ENCODE measurements at regions not wholly inside any gene's neighbourhood (a gene's known extent, or its start where the extent isn't known, plus 50 kb on each side); places are given as distances from the start of the nearest gene placed in this dataset.

DNA sequence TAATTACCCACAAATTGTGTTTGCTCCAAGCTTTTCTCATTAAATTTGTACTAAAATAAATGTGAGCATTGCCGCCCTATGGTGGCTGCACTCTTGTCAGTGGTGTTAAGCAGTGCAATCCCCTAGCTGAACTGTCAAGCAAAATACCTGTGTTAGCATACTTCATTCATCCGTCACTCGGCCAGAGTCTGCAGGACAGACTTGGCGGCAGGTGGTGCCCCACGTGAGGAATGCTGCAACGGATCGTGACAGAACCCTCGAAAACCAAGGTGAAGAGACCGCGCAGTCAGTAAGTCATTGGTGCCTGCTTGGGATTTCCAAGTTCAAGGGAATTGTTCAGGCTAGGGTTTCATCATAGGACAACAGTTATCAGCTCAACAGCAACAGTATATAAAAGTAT is 1592.1 kb upstream of the TENM4 start:
- no peaks in the 10 kb centered on the region for H3K27me3 ChIP-seq (ENCODE audit: control insufficient read depth in 4 of 4, insufficient read depth in 4 of 4, low read length in 3 of 4)
- H3K27ac ChIP-seq (ENCODE audit: low read depth in 1 of 2, low read length in 2 of 2): no peak overlapping the region
- H3K9me3 ChIP-seq (ENCODE audit: control insufficient read depth in 4 of 4, low read length in 3 of 4): peaks cover 0 to 7% (median 1%) of the 10 kb centered on the region in 4 donors
- 81% methylated on average over 10 of the region's 10 CpGs for WGBS
- H3K4me3 ChIP-seq (ENCODE audit: low read depth in 1 of 3, low read length in 3 of 3): no peak overlapping the region
- TF ChIP-seq, protein P1, sequence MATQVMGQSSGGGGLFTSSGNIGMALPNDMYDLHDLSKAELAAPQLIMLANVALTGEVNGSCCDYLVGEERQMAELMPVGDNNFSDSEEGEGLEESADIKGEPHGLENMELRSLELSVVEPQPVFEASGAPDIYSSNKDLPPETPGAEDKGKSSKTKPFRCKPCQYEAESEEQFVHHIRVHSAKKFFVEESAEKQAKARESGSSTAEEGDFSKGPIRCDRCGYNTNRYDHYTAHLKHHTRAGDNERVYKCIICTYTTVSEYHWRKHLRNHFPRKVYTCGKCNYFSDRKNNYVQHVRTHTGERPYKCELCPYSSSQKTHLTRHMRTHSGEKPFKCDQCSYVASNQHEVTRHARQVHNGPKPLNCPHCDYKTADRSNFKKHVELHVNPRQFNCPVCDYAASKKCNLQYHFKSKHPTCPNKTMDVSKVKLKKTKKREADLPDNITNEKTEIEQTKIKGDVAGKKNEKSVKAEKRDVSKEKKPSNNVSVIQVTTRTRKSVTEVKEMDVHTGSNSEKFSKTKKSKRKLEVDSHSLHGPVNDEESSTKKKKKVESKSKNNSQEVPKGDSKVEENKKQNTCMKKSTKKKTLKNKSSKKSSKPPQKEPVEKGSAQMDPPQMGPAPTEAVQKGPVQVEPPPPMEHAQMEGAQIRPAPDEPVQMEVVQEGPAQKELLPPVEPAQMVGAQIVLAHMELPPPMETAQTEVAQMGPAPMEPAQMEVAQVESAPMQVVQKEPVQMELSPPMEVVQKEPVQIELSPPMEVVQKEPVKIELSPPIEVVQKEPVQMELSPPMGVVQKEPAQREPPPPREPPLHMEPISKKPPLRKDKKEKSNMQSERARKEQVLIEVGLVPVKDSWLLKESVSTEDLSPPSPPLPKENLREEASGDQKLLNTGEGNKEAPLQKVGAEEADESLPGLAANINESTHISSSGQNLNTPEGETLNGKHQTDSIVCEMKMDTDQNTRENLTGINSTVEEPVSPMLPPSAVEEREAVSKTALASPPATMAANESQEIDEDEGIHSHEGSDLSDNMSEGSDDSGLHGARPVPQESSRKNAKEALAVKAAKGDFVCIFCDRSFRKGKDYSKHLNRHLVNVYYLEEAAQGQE (IDR thresholded peaks at IDR 0.05): no peak
- TF ChIP-seq HNF4G (IDR thresholded peaks at IDR 0.05) (no peak), SP1 (IDR thresholded peaks at IDR 0.05) (no peak), FOXA1 (IDR thresholded peaks at IDR 0.05) (no peak), YY1 (IDR thresholded peaks at IDR 0.05) (no peak), EGR1 (IDR thresholded peaks at IDR 0.05; ENCODE audit: low read depth in 2 of 2) (no peak)
- no peak overlapping the region for H3K9ac ChIP-seq (ENCODE audit: low read depth in 1 of 2, low read length in 2 of 2)
- H3K4me1 ChIP-seq (ENCODE audit: control insufficient read depth in 4 of 4, insufficient read depth in 4 of 4, low read length in 3 of 4): no peaks in the 10 kb centered on the region
- no peaks in the 10 kb centered on the region for H3K36me3 ChIP-seq (ENCODE audit: control insufficient read depth in 4 of 4, insufficient read depth in 3 of 4, low read depth in 1 of 4, low read length in 3 of 4)
- no peak for DNase-seq (ENCODE audit: low spot score)

DNA sequence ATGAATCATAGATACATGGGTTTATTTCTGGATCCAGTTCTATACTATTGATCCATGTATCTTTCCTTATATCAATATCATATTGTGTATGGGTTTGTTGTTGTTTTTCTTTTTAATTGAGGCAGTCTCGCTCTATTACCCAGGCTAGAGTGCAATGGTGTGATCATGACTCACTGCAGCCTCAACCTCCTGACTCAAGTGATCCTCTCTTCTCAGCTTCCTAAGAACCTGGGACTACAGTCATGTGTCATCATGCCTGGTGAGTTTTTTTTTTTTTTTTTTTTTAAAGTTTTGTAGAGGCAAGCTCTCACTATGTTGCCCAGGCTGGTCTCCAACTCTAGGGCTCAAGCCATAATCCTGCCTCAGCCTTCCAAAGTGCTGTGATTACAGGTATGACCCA is 1589.4 kb upstream of the TENM4 start:
- 81% methylated on average over 1 of the region's 1 CpG for WGBS
- no peaks in the 10 kb centered on the region for H3K27me3 ChIP-seq (ENCODE audit: control insufficient read depth in 4 of 4, insufficient read depth in 4 of 4, low read length in 3 of 4)
- no peak overlapping the region for H3K4me3 ChIP-seq (ENCODE audit: low read depth in 1 of 3, low read length in 3 of 3)
- H3K9me3 ChIP-seq (ENCODE audit: control insufficient read depth in 4 of 4, low read length in 3 of 4): no peaks in the 10 kb centered on the region
- no peak for TF ChIP-seq RAD21 (IDR thresholded peaks at IDR 0.05)
- no peak for TF ChIP-seq GABPA (IDR thresholded peaks at IDR 0.05 in 1 of 2, conservative IDR thresholded peaks at IDR 0.05 in 1 of 2)
- no peak for TF ChIP-seq NR2F2 (IDR thresholded peaks at IDR 0.05)
- no peak overlapping the region for H3K27ac ChIP-seq (ENCODE audit: low read depth in 1 of 2, low read length in 2 of 2)
- H3K36me3 ChIP-seq (ENCODE audit: control insufficient read depth in 4 of 4, insufficient read depth in 3 of 4, low read depth in 1 of 4, low read length in 3 of 4): no peaks in the 10 kb centered on the region
- DNase-seq (ENCODE audit: low spot score): no peak
- no peak overlapping the region for H3K9ac ChIP-seq (ENCODE audit: low read depth in 1 of 2, low read length in 2 of 2)
- H3K4me1 ChIP-seq (ENCODE audit: control insufficient read depth in 4 of 4, insufficient read depth in 4 of 4, low read length in 3 of 4): no peaks in the 10 kb centered on the region

- Histone ChIP-seq H3K27me3 (ENCODE audit: control insufficient read depth in 4 of 4, insufficient read depth in 4 of 4, low read length in 3 of 4) (no peaks in the 10 kb centered on the region), H3K9ac (ENCODE audit: low read depth in 1 of 2, low read length in 2 of 2) (no peak overlapping the region), H3K9me3 (ENCODE audit: control insufficient read depth in 4 of 4, low read length in 3 of 4) (no peaks in the 10 kb centered on the region), H3K4me3 (ENCODE audit: low read depth in 1 of 3, low read length in 3 of 3) (no peak overlapping the region), H3K4me1 (ENCODE audit: control insufficient read depth in 4 of 4, insufficient read depth in 4 of 4, low read length in 3 of 4) (no peaks in the 10 kb centered on the region), H3K27ac (ENCODE audit: low read depth in 1 of 2, low read length in 2 of 2) (no peak overlapping the region), H3K36me3 (ENCODE audit: control insufficient read depth in 4 of 4, insufficient read depth in 3 of 4, low read depth in 1 of 4, low read length in 3 of 4) (no peaks in the 10 kb centered on the region)
- DNase-seq (ENCODE audit: low spot score): no peak
- 88% methylated on average over 1 of the region's 1 CpG for WGBS
- TF ChIP-seq, protein P2, sequence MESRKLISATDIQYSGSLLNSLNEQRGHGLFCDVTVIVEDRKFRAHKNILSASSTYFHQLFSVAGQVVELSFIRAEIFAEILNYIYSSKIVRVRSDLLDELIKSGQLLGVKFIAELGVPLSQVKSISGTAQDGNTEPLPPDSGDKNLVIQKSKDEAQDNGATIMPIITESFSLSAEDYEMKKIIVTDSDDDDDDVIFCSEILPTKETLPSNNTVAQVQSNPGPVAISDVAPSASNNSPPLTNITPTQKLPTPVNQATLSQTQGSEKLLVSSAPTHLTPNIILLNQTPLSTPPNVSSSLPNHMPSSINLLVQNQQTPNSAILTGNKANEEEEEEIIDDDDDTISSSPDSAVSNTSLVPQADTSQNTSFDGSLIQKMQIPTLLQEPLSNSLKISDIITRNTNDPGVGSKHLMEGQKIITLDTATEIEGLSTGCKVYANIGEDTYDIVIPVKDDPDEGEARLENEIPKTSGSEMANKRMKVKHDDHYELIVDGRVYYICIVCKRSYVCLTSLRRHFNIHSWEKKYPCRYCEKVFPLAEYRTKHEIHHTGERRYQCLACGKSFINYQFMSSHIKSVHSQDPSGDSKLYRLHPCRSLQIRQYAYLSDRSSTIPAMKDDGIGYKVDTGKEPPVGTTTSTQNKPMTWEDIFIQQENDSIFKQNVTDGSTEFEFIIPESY (IDR thresholded peaks at IDR 0.05): no peak
- TF ChIP-seq TAF1 (conservative IDR thresholded peaks at IDR 0.05) (no peak), RXRA (IDR thresholded peaks at IDR 0.05) (no peak), YY1 (IDR thresholded peaks at IDR 0.05) (no peak), GABPA (IDR thresholded peaks at IDR 0.05 in 1 of 2, conservative IDR thresholded peaks at IDR 0.05 in 1 of 2) (no peak), HNF4G (IDR thresholded peaks at IDR 0.05) (no peak), SP1 (IDR thresholded peaks at IDR 0.05) (no peak), EGR1 (IDR thresholded peaks at IDR 0.05; ENCODE audit: low read depth in 2 of 2) (no peak), JUND (IDR thresholded peaks at IDR 0.05) (no peak), FOXA1 (IDR thresholded peaks at IDR 0.05) (no peak), RAD21 (IDR thresholded peaks at IDR 0.05) (no peak), HNF4A (conservative IDR thresholded peaks at IDR 0.05) (no peak)
- TF ChIP-seq, protein P3, sequence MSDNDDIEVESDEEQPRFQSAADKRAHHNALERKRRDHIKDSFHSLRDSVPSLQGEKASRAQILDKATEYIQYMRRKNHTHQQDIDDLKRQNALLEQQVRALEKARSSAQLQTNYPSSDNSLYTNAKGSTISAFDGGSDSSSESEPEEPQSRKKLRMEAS (IDR thresholded peaks at IDR 0.05): no peak
- TF ChIP-seq, protein P1 (IDR thresholded peaks at IDR 0.05): no peak
- TF ChIP-seq, protein P4, sequence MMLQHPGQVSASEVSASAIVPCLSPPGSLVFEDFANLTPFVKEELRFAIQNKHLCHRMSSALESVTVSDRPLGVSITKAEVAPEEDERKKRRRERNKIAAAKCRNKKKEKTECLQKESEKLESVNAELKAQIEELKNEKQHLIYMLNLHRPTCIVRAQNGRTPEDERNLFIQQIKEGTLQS (IDR thresholded peaks at IDR 0.05): no peak
- TF ChIP-seq, protein P5, sequence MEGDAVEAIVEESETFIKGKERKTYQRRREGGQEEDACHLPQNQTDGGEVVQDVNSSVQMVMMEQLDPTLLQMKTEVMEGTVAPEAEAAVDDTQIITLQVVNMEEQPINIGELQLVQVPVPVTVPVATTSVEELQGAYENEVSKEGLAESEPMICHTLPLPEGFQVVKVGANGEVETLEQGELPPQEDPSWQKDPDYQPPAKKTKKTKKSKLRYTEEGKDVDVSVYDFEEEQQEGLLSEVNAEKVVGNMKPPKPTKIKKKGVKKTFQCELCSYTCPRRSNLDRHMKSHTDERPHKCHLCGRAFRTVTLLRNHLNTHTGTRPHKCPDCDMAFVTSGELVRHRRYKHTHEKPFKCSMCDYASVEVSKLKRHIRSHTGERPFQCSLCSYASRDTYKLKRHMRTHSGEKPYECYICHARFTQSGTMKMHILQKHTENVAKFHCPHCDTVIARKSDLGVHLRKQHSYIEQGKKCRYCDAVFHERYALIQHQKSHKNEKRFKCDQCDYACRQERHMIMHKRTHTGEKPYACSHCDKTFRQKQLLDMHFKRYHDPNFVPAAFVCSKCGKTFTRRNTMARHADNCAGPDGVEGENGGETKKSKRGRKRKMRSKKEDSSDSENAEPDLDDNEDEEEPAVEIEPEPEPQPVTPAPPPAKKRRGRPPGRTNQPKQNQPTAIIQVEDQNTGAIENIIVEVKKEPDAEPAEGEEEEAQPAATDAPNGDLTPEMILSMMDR (IDR thresholded peaks at IDR 0.05; ENCODE audit: low read depth, low read length, missing input control): no peak
These were observed 1585.2 kb upstream of the TENM4 start for GRCh38 chr11:81026032-81026431.

Measured in liver (tissue), 8 donors.